ENCODE measurements at regions not wholly inside any gene's neighbourhood (a gene's known extent, or its start where the extent isn't known, plus 50 kb on each side); places are given as distances from the start of the nearest gene placed in this dataset.

GRCh38 chr19:29429581-29429980 is 96.2 kb upstream of the VSTM2B start:
- no peak for TF ChIP-seq CTCF (IDR thresholded peaks at IDR 0.05; ENCODE audit: borderline replicate concordance, insufficient read depth, low read depth, low read length)
- no peak overlapping the region for H3K4me3 ChIP-seq (ENCODE audit: low read depth, low read length)

GRCh38 chr19:29431332-29431731 is 94.5 kb upstream of the VSTM2B start:
- no peak overlapping the region for H3K4me3 ChIP-seq (ENCODE audit: low read depth, low read length)
- no peak for TF ChIP-seq CTCF (IDR thresholded peaks at IDR 0.05; ENCODE audit: borderline replicate concordance, insufficient read depth, low read depth, low read length)

GRCh38 chr19:29432677-29433076 is 93.1 kb upstream of the VSTM2B start:
- no peak overlapping the region for H3K4me3 ChIP-seq (ENCODE audit: low read depth, low read length)
- no peak for TF ChIP-seq CTCF (IDR thresholded peaks at IDR 0.05; ENCODE audit: borderline replicate concordance, insufficient read depth, low read depth, low read length)

GRCh38 chr19:29436591-29437103 is 89.1 kb upstream of the VSTM2B start:
- no peak overlapping the region for H3K4me3 ChIP-seq (ENCODE audit: low read depth, low read length)
- TF ChIP-seq CTCF (IDR thresholded peaks at IDR 0.05; ENCODE audit: borderline replicate concordance, insufficient read depth, low read depth, low read length): no peak

- TF ChIP-seq CTCF (IDR thresholded peaks at IDR 0.05; ENCODE audit: borderline replicate concordance, insufficient read depth, low read depth, low read length): no peak
- no peak overlapping the region for H3K4me3 ChIP-seq (ENCODE audit: low read depth, low read length)
Measured at GRCh38 chr19:29439021-29439420, 86.8 kb upstream of the VSTM2B start.

GRCh38 chr19:29439688-29440550 is 85.9 kb upstream of the VSTM2B start:
- TF ChIP-seq CTCF (IDR thresholded peaks at IDR 0.05; ENCODE audit: borderline replicate concordance, insufficient read depth, low read depth, low read length): no peak
- no peak overlapping the region for H3K4me3 ChIP-seq (ENCODE audit: low read depth, low read length)

GRCh38 chr19:29442094-29442493 is 83.7 kb upstream of the VSTM2B start:
- no peak overlapping the region for H3K4me3 ChIP-seq (ENCODE audit: low read depth, low read length)
- no peak for TF ChIP-seq CTCF (IDR thresholded peaks at IDR 0.05; ENCODE audit: borderline replicate concordance, insufficient read depth, low read depth, low read length)
